Activated CD4-positive, alpha-beta memory T cell treated with anti-CD3 and anti-CD28 coated beads for 36 hours (primary cell): ENCODE measurements at regions not wholly inside any gene's neighbourhood (a gene's known extent, or its start where the extent isn't known, plus 50 kb on each side); places are given as distances from the start of the nearest gene placed in this dataset.
"Not testable (repeated sequence)": the region's sequence is repeated elsewhere in the genome, so short reads cannot be mapped to it uniquely, and the experiment has no call there.

ENCODE experiments used
- CTCF ChIA-PET: fragments of 350-600 bp; sonication (Branson Sonifier 250); formaldehyde crosslinking; loops from one replicate; lab custom pipeline; 2021; ENCODE audit warnings: antibody characterized with exemption, inconsistent platforms; lab: Charles Lee
- POLR2A ChIA-PET: fragments of 350-600 bp; sonication (Branson Sonifier 250); formaldehyde crosslinking; loops from one replicate; lab custom pipeline; 2021; ENCODE audit warnings: antibody characterized with exemption; lab: Charles Lee
- DNase-seq: peaks from one replicate; pipeline ENCODE4 v3.0.0-alpha.2; 2020
- H3K27ac Mint-ChIP-seq: one replicate; pipeline ENCODE4 v1.8.0; 2021; ENCODE audit warnings: mixed read lengths
- H3K27me3 Mint-ChIP-seq: one replicate; pipeline ENCODE4 v1.8.0; 2021; ENCODE audit warnings: mixed read lengths
- H3K36me3 Mint-ChIP-seq: one replicate; pipeline ENCODE4 v1.8.0; 2021; ENCODE audit warnings: mixed read lengths
- H3K4me1 Mint-ChIP-seq: one replicate; pipeline ENCODE4 v1.8.0; 2021; ENCODE audit warnings: low read depth, mixed read lengths
- H3K4me3 Mint-ChIP-seq: one replicate; pipeline ENCODE4 v1.8.0; 2021; ENCODE audit warnings: mild to moderate bottlenecking, mixed read lengths
- H3K9me3 Mint-ChIP-seq: one replicate; pipeline ENCODE4 v1.8.0; 2021; ENCODE audit warnings: mixed read lengths
- intact Hi-C: fragments of 100-400 bp; cut with micrococcal nuclease; formaldehyde crosslinking; loops from one replicate; pipeline ENCODE4 v1.15.1; 2023

GRCh38 chr2:208999911-209000310, 423.9 kb upstream of the MAP2 start:
- Mint-ChIP-seq H3K9me3 (peaks cover 15% of the 10 kb centered on the region), H3K27ac (no peak overlapping the region), H3K4me1 (no peaks in the 10 kb centered on the region), H3K36me3 (no peaks in the 10 kb centered on the region), H3K4me3 (no peak overlapping the region), H3K27me3 (no peaks in the 10 kb centered on the region)
- no peak for DNase-seq
- CTCF ChIA-PET = no interaction called here
- intact Hi-C loops = no loop called here
- POLR2A ChIA-PET = no interaction called here

GRCh38 chr2:209002054-209002453, 421.8 kb upstream of the MAP2 start:
- H3K36me3 Mint-ChIP-seq = no peaks in the 10 kb centered on the region
- POLR2A ChIA-PET = no interaction called here

GRCh38 chr2:209005371-209005770, 418.5 kb upstream of the MAP2 start:
- ChIA-PET CTCF (no interaction called here), POLR2A (no interaction called here)
- intact Hi-C loops = no loop called here
- Mint-ChIP-seq H3K27me3 (no peaks in the 10 kb centered on the region), H3K4me3 (no peak overlapping the region), H3K4me1 (no peaks in the 10 kb centered on the region), H3K27ac (no peak overlapping the region), H3K36me3 (no peaks in the 10 kb centered on the region), H3K9me3 (peaks cover 24% of the 10 kb centered on the region)
- DNase-seq = no peak

More at GRCh38 chr2:209002054-209002453, 421.8 kb upstream of the MAP2 start:
- intact Hi-C loops = no loop called here
- H3K27me3 Mint-ChIP-seq = no peaks in the 10 kb centered on the region
- DNase-seq = no peak
- H3K27ac Mint-ChIP-seq = no peak overlapping the region
- no peaks in the 10 kb centered on the region for H3K4me1 Mint-ChIP-seq
- peaks cover 27% of the 10 kb centered on the region for H3K9me3 Mint-ChIP-seq
- no peak overlapping the region for H3K4me3 Mint-ChIP-seq
- CTCF ChIA-PET = no interaction called here

GRCh38 chr2:209008636-209009287, 415.1 kb upstream of the MAP2 start:
- Mint-ChIP-seq H3K9me3 (peaks cover 25% of the 10 kb centered on the region), H3K27me3 (no peaks in the 10 kb centered on the region), H3K36me3 (no peaks in the 10 kb centered on the region), H3K4me3 (no peak overlapping the region), H3K4me1 (no peaks in the 10 kb centered on the region), H3K27ac (no peak overlapping the region)
- intact Hi-C loops = no loop called here
- DNase-seq = no peak
- ChIA-PET CTCF (no interaction called here), POLR2A (no interaction called here)

GRCh38 chr2:209018633-209019032, 405.2 kb upstream of the MAP2 start:
- H3K4me3 Mint-ChIP-seq, H3K4me1 Mint-ChIP-seq, intact Hi-C loops, POLR2A ChIA-PET, DNase-seq, H3K36me3 Mint-ChIP-seq, H3K27me3 Mint-ChIP-seq, CTCF ChIA-PET, H3K27ac Mint-ChIP-seq: not testable (repeated sequence)
- H3K9me3 Mint-ChIP-seq = peaks cover 11% of the 10 kb centered on the region

- ChIA-PET POLR2A (no interaction called here), CTCF (no interaction called here)
- intact Hi-C loops = no loop called here
- no peaks in the 10 kb centered on the region for H3K27me3 Mint-ChIP-seq
- H3K4me3 Mint-ChIP-seq = no peak overlapping the region
- H3K9me3 Mint-ChIP-seq = peaks cover 6% of the 10 kb centered on the region
- H3K27ac Mint-ChIP-seq = no peak overlapping the region
- H3K4me1 Mint-ChIP-seq = no peaks in the 10 kb centered on the region
- H3K36me3 Mint-ChIP-seq = no peaks in the 10 kb centered on the region
- DNase-seq = no peak
Measured at GRCh38 chr2:209029249-209029648, 394.6 kb upstream of the MAP2 start.

- H3K27me3 Mint-ChIP-seq = no peaks in the 10 kb centered on the region
- intact Hi-C loops = no loop called here
- DNase-seq = no peak
- no peaks in the 10 kb centered on the region for H3K4me1 Mint-ChIP-seq
- H3K36me3 Mint-ChIP-seq = no peaks in the 10 kb centered on the region
- H3K27ac Mint-ChIP-seq = no peak overlapping the region
- H3K9me3 Mint-ChIP-seq = no peaks in the 10 kb centered on the region
- no peak overlapping the region for H3K4me3 Mint-ChIP-seq
- POLR2A ChIA-PET = no interaction called here
- CTCF ChIA-PET = no interaction called here
Measured at GRCh38 chr2:209044307-209044706, 379.5 kb upstream of the MAP2 start.

- H3K4me3 Mint-ChIP-seq = no peak overlapping the region
- CTCF ChIA-PET = no interaction called here
- intact Hi-C loops = no loop called here
Measured at GRCh38 chr2:209046163-209046562, 377.7 kb upstream of the MAP2 start.

GRCh38 chr2:209049608-209050007, 374.2 kb upstream of the MAP2 start:
- peaks cover under 1% of the 10 kb centered on the region for H3K9me3 Mint-ChIP-seq
- no peaks in the 10 kb centered on the region for H3K4me1 Mint-ChIP-seq
- no peak for DNase-seq
- intact Hi-C loops = no loop called here
- H3K27ac Mint-ChIP-seq = no peak overlapping the region
- no peaks in the 10 kb centered on the region for H3K27me3 Mint-ChIP-seq
- ChIA-PET POLR2A (no interaction called here), CTCF (no interaction called here)
- no peak overlapping the region for H3K4me3 Mint-ChIP-seq
- H3K36me3 Mint-ChIP-seq = no peaks in the 10 kb centered on the region

More at GRCh38 chr2:209046163-209046562, 377.7 kb upstream of the MAP2 start:
- no peaks in the 10 kb centered on the region for H3K9me3 Mint-ChIP-seq
- H3K4me1 Mint-ChIP-seq = no peaks in the 10 kb centered on the region
- DNase-seq = no peak
- H3K27ac Mint-ChIP-seq = no peak overlapping the region
- POLR2A ChIA-PET = no interaction called here
- H3K27me3 Mint-ChIP-seq = no peaks in the 10 kb centered on the region
- H3K36me3 Mint-ChIP-seq = no peaks in the 10 kb centered on the region

GRCh38 chr2:209062210-209062609, 361.6 kb upstream of the MAP2 start:
- intact Hi-C loops = no loop called here
- Mint-ChIP-seq H3K27me3 (no peaks in the 10 kb centered on the region), H3K4me3 (no peak overlapping the region), H3K9me3 (peaks cover 5% of the 10 kb centered on the region), H3K27ac (no peak overlapping the region), H3K36me3 (no peaks in the 10 kb centered on the region), H3K4me1 (no peaks in the 10 kb centered on the region)
- CTCF ChIA-PET = no interaction called here
- POLR2A ChIA-PET = no interaction called here
- no peak for DNase-seq

- H3K36me3 Mint-ChIP-seq = no peaks in the 10 kb centered on the region
- intact Hi-C loops = no loop called here
- DNase-seq = no peak
- no peaks in the 10 kb centered on the region for H3K4me1 Mint-ChIP-seq
- no peaks in the 10 kb centered on the region for H3K27me3 Mint-ChIP-seq
- H3K27ac Mint-ChIP-seq = no peak overlapping the region
- ChIA-PET POLR2A (no interaction called here), CTCF (no interaction called here)
- H3K4me3 Mint-ChIP-seq = no peak overlapping the region
- peaks cover 10% of the 10 kb centered on the region for H3K9me3 Mint-ChIP-seq
Measured at GRCh38 chr2:209070262-209070661, 353.6 kb upstream of the MAP2 start.

- Mint-ChIP-seq H3K9me3 (peaks cover 2% of the 10 kb centered on the region), H3K36me3 (no peaks in the 10 kb centered on the region), H3K4me3 (no peak overlapping the region), H3K27ac (no peak overlapping the region), H3K4me1 (no peaks in the 10 kb centered on the region), H3K27me3 (no peaks in the 10 kb centered on the region)
- DNase-seq = no peak
- POLR2A ChIA-PET = no interaction called here
- CTCF ChIA-PET = no interaction called here
- intact Hi-C loops = no loop called here
Measured at GRCh38 chr2:209073151-209073550, 350.7 kb upstream of the MAP2 start.

GRCh38 chr2:209074711-209075110, 349.1 kb upstream of the MAP2 start:
- H3K4me1 Mint-ChIP-seq = no peaks in the 10 kb centered on the region
- no peak overlapping the region for H3K4me3 Mint-ChIP-seq
- H3K27me3 Mint-ChIP-seq = no peaks in the 10 kb centered on the region
- no peaks in the 10 kb centered on the region for H3K36me3 Mint-ChIP-seq
- peaks cover 2% of the 10 kb centered on the region for H3K9me3 Mint-ChIP-seq
- POLR2A ChIA-PET = no interaction called here
- H3K27ac Mint-ChIP-seq = no peak overlapping the region
- CTCF ChIA-PET = no interaction called here
- DNase-seq = no peak
- intact Hi-C loops = no loop called here
